ENCODE measurements at regions not wholly inside any gene's neighbourhood (a gene's known extent, or its start where the extent isn't known, plus 50 kb on each side); places are given as distances from the start of the nearest gene placed in this dataset.

DNA sequence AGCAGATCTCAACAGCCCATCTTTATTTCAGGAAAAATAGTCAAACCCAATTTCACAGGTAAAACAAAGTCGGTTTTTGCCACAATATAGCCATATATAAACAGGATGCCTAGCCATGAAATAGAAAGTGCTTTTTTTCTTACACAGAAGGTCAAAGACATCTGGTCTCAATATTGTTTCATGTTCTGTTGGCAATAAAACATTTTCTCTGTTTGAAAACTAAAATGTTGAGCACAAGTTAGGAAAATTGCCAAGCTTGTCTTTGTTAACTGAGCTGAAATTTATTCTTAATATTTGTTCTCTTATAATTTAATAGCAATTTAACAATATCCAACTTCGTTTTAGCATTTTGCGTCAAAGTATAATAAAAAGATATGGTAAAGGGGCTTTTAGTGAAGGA lies 673.4 kb downstream of the DTWD2 start:
- BruUV-seq (replicated peaks) = no TSS peak
- Histone ChIP-seq H3K27ac (ENCODE audit: insufficient read depth, low read depth, low read length) (no peak overlapping the region), H3K79me2 (ENCODE audit: control insufficient read depth, insufficient read depth, low read length) (no peaks in the 10 kb centered on the region), H3K9ac (replicated peaks; ENCODE audit: extremely low read depth, insufficient read depth, low read length) (no peak overlapping the region), H3K9me1 (replicated peaks; ENCODE audit: control insufficient read depth, extremely low read depth, insufficient read depth, low read length) (no peaks in the 10 kb centered on the region), H3K4me1 (ENCODE audit: control insufficient read depth, extremely low read depth, insufficient read depth, low read length) (no peaks in the 10 kb centered on the region), H3K36me3 (ENCODE audit: control insufficient read depth in 2 of 2, extremely low read depth in 1 of 2, insufficient read depth in 2 of 2, low read length in 2 of 2) (no peaks in the 10 kb centered on the region), H3K27me3 (ENCODE audit: control insufficient read depth in 2 of 2, insufficient read depth in 2 of 2, low read length in 2 of 2) (no peaks in the 10 kb centered on the region), H3K4me2 (ENCODE audit: insufficient read depth, low read length) (no peak overlapping the region), H3K9me3 (replicated peaks; ENCODE audit: control insufficient read depth, insufficient read depth, low read length) (no peaks in the 10 kb centered on the region), H4K20me1 (replicated peaks; ENCODE audit: control insufficient read depth, extremely low read depth, insufficient read depth, low read length) (no peaks in the 10 kb centered on the region), H3K4me3 (replicated peaks in 1 of 3; ENCODE audit: insufficient read depth in 1 of 3, low read depth in 1 of 3, low read length in 3 of 3) (no peak overlapping the region), H2AFZ (ENCODE audit: low read depth, low read length) (no peak overlapping the region)
- no peak for TF ChIP-seq POLR2AphosphoS5 (IDR thresholded peaks at IDR 0.05; ENCODE audit: insufficient read depth, low read depth, low read length)
- TF ChIP-seq EZH2 (IDR thresholded peaks at IDR 0.05; ENCODE audit: borderline replicate concordance, low read depth, low read length, severe bottlenecking) = no peak
- no peak for TF ChIP-seq MYC (IDR thresholded peaks at IDR 0.05; ENCODE audit: low read depth, low read length)
- CTCF ChIA-PET = no interaction called here
- dilution Hi-C loops (cut with MboI; ENCODE audit: extremely low pct_ligation_motif_present, low sequenced_read_pairs) = no loop called here
- DNase-seq (ENCODE audit: low read depth, low spot score) (no peak), FAIRE-seq (no peak)
- POLR2A ChIA-PET = no interaction called here
- intact Hi-C loops (cut with micrococcal nuclease) = no loop called here

DNA sequence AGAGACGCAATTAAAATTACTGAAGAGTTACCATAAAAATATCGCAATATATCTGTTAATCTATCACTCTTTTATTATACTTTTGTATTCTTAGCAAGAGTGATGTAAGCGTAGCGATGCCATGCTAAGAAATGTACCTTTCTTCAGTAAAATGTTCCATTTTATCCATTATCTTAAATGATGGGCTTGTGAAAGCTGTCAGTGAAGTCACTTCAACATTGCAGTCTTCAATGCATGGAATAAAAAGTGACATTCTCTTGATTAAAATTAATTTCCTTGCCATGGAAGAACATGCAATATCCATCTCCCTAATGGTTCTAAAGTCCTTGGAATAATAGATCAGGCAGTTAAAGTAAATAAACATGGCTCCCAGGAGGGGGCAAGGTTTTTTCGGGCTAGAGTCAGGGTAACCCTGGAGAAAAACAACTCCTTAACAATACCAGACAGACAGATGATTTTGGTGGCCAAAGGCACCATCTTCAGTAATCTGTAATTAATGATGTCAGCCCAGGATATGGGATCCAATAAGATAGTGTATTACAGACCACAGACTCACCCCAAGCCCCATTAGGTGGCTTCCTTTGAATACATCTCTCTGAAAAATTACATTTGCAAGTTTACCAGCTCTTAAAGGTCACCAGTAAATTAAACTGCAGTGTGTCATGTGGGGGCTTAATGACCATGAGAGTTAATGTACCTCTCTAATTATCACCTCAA lies 677.1 kb downstream of the DTWD2 start:
- H3K36me3 ChIP-seq (ENCODE audit: control insufficient read depth in 2 of 2, extremely low read depth in 1 of 2, insufficient read depth in 2 of 2, low read length in 2 of 2) = no peaks in the 10 kb centered on the region
- no TSS peak for BruUV-seq (replicated peaks)
- H3K79me2 ChIP-seq (ENCODE audit: control insufficient read depth, insufficient read depth, low read length) = no peaks in the 10 kb centered on the region
- H3K9me3 ChIP-seq (replicated peaks; ENCODE audit: control insufficient read depth, insufficient read depth, low read length) = no peaks in the 10 kb centered on the region
- ChIA-PET CTCF (no interaction called here), POLR2A (no interaction called here)
- H4K20me1 ChIP-seq (replicated peaks; ENCODE audit: control insufficient read depth, extremely low read depth, insufficient read depth, low read length) = no peaks in the 10 kb centered on the region
- H3K9ac ChIP-seq (replicated peaks; ENCODE audit: extremely low read depth, insufficient read depth, low read length) = no peak overlapping the region
- dilution Hi-C loops (cut with MboI; ENCODE audit: extremely low pct_ligation_motif_present, low sequenced_read_pairs) = no loop called here
- no peak for DNase-seq (ENCODE audit: low read depth, low spot score)
- TF ChIP-seq POLR2AphosphoS5 (IDR thresholded peaks at IDR 0.05; ENCODE audit: insufficient read depth, low read depth, low read length) (no peak), POLR2A (IDR thresholded peaks at IDR 0.05; ENCODE audit: low read depth, low read length) (no peak), EZH2 (IDR thresholded peaks at IDR 0.05; ENCODE audit: borderline replicate concordance, low read depth, low read length, severe bottlenecking) (no peak)
- H3K9me1 ChIP-seq (replicated peaks; ENCODE audit: control insufficient read depth, extremely low read depth, insufficient read depth, low read length) = no peaks in the 10 kb centered on the region
- intact Hi-C loops (cut with micrococcal nuclease) = no loop called here
- no peak overlapping the region for H2AFZ ChIP-seq (ENCODE audit: low read depth, low read length)
- FAIRE-seq = no peak
- no peak overlapping the region for H3K4me2 ChIP-seq (ENCODE audit: insufficient read depth, low read length)
- H3K4me3 ChIP-seq (replicated peaks in 1 of 3; ENCODE audit: insufficient read depth in 1 of 3, low read depth in 1 of 3, low read length in 3 of 3) = no peak overlapping the region
- no peaks in the 10 kb centered on the region for H3K27me3 ChIP-seq (ENCODE audit: control insufficient read depth in 2 of 2, insufficient read depth in 2 of 2, low read length in 2 of 2)
- H3K27ac ChIP-seq (ENCODE audit: insufficient read depth, low read depth, low read length) = no peak overlapping the region
- no peaks in the 10 kb centered on the region for H3K4me1 ChIP-seq (ENCODE audit: control insufficient read depth, extremely low read depth, insufficient read depth, low read length)
